Activated T-helper 2 cell treated with anti-CD3 and anti-CD28 coated beads, Interferon-gamma antibody, Interleukin-2, Interleukin-4, amounts not matched to agents 10 μg/mL and 5 μg/mL and 100 μg/mL, durations not matched to agents 14 hours and 24 hours and 36 hours (primary cell): ENCODE measurements at regions not wholly inside any gene's neighbourhood (a gene's known extent, or its start where the extent isn't known, plus 50 kb on each side); places are given as distances from the start of the nearest gene placed in this dataset.

ENCODE experiments used
- DNase-seq: peaks from one replicate; pipeline ENCODE4 v3.0.0; 2021; ENCODE audit warnings: low spot score
- H3K27ac Mint-ChIP-seq: one replicate; pipeline ENCODE4 v1.8.0; 2021; ENCODE audit warnings: mixed read lengths
- H3K27me3 Mint-ChIP-seq: one replicate; pipeline ENCODE4 v1.8.0; 2021; ENCODE audit warnings: low read depth, mixed read lengths
- H3K36me3 Mint-ChIP-seq: one replicate; pipeline ENCODE4 v1.8.0; 2021; ENCODE audit warnings: low read depth, mixed read lengths
- H3K4me1 Mint-ChIP-seq: one replicate; pipeline ENCODE4 v1.8.0; 2021; ENCODE audit warnings: low read depth, mixed read lengths
- H3K4me3 Mint-ChIP-seq: one replicate; pipeline ENCODE4 v1.8.0; 2021; ENCODE audit warnings: low read depth, mild to moderate bottlenecking, moderate library complexity, mixed read lengths
- H3K9me3 Mint-ChIP-seq: one replicate; pipeline ENCODE4 v1.8.0; 2021; ENCODE audit warnings: mixed read lengths
- intact Hi-C: fragments of 100-400 bp; cut with micrococcal nuclease; formaldehyde crosslinking; loops from one replicate; pipeline ENCODE4 v1.15.1; 2023

GRCh38 chr16:64392456-64392855, 729.4 kb downstream of the CDH11 start:
- Mint-ChIP-seq H3K27ac (no peak overlapping the region), H3K36me3 (no peaks in the 10 kb centered on the region), H3K4me3 (no peak overlapping the region), H3K4me1 (no peaks in the 10 kb centered on the region), H3K9me3 (peaks cover 29% of the 10 kb centered on the region), H3K27me3 (no peaks in the 10 kb centered on the region)
- DNase-seq: no peak
- intact Hi-C loops: no loop called here

- intact Hi-C loops: no loop called here
Observed at GRCh38 chr16:64391063-64391600, 730.7 kb downstream of the CDH11 start.

GRCh38 chr16:64390102-64390501, 731.8 kb downstream of the CDH11 start:
- Mint-ChIP-seq H3K4me3 (no peak overlapping the region), H3K36me3 (no peaks in the 10 kb centered on the region), H3K27ac (no peak overlapping the region), H3K27me3 (no peaks in the 10 kb centered on the region), H3K4me1 (no peaks in the 10 kb centered on the region), H3K9me3 (peaks cover 38% of the 10 kb centered on the region)
- intact Hi-C loops: no loop called here
- no peak for DNase-seq

More at GRCh38 chr16:64391063-64391600, 730.7 kb downstream of the CDH11 start:
- Mint-ChIP-seq H3K36me3 (no peaks in the 10 kb centered on the region), H3K4me3 (no peak overlapping the region), H3K9me3 (peaks cover 31% of the 10 kb centered on the region), H3K4me1 (no peaks in the 10 kb centered on the region), H3K27ac (no peak overlapping the region), H3K27me3 (no peaks in the 10 kb centered on the region)
- no peak for DNase-seq

GRCh38 chr16:64384636-64385035, 737.2 kb downstream of the CDH11 start:
- peaks cover 41% of the 10 kb centered on the region for H3K9me3 Mint-ChIP-seq
- DNase-seq: no peak
- no peaks in the 10 kb centered on the region for H3K4me1 Mint-ChIP-seq
- H3K36me3 Mint-ChIP-seq: no peaks in the 10 kb centered on the region
- H3K27me3 Mint-ChIP-seq: no peaks in the 10 kb centered on the region
- H3K27ac Mint-ChIP-seq: no peak overlapping the region
- H3K4me3 Mint-ChIP-seq: no peak overlapping the region
- intact Hi-C loops: no loop called here

GRCh38 chr16:64381979-64382378, 739.9 kb downstream of the CDH11 start:
- Mint-ChIP-seq H3K9me3 (peaks cover 44% of the 10 kb centered on the region), H3K4me1 (no peaks in the 10 kb centered on the region), H3K36me3 (no peaks in the 10 kb centered on the region), H3K27ac (no peak overlapping the region), H3K4me3 (no peak overlapping the region), H3K27me3 (no peaks in the 10 kb centered on the region)
- DNase-seq: no peak
- intact Hi-C loops: no loop called here

- intact Hi-C loops: no loop called here
- Mint-ChIP-seq H3K27me3 (no peaks in the 10 kb centered on the region), H3K4me3 (no peak overlapping the region)
Observed at GRCh38 chr16:64380751-64381150, 741.1 kb downstream of the CDH11 start.

GRCh38 chr16:64375391-64375980, 746.4 kb downstream of the CDH11 start:
- Mint-ChIP-seq H3K36me3 (no peaks in the 10 kb centered on the region), H3K9me3 (peaks cover 35% of the 10 kb centered on the region), H3K4me1 (no peaks in the 10 kb centered on the region), H3K4me3 (no peak overlapping the region), H3K27me3 (no peaks in the 10 kb centered on the region), H3K27ac (no peak overlapping the region)
- intact Hi-C loops: no loop called here
- no peak for DNase-seq

More at GRCh38 chr16:64380751-64381150, 741.1 kb downstream of the CDH11 start:
- no peak for DNase-seq
- H3K36me3 Mint-ChIP-seq: no peaks in the 10 kb centered on the region
- H3K4me1 Mint-ChIP-seq: no peaks in the 10 kb centered on the region
- H3K27ac Mint-ChIP-seq: no peak overlapping the region
- H3K9me3 Mint-ChIP-seq: peaks cover 35% of the 10 kb centered on the region

GRCh38 chr16:64370112-64370511, 751.8 kb downstream of the CDH11 start:
- intact Hi-C loops: no loop called here
- H3K27me3 Mint-ChIP-seq: no peaks in the 10 kb centered on the region
- no peaks in the 10 kb centered on the region for H3K36me3 Mint-ChIP-seq

GRCh38 chr16:64365448-64365931, 756.4 kb downstream of the CDH11 start:
- no peak for DNase-seq
- Mint-ChIP-seq H3K27ac (no peak overlapping the region), H3K36me3 (no peaks in the 10 kb centered on the region), H3K4me1 (no peaks in the 10 kb centered on the region), H3K27me3 (no peaks in the 10 kb centered on the region), H3K4me3 (no peak overlapping the region), H3K9me3 (peaks cover 31% of the 10 kb centered on the region)
- intact Hi-C loops: no loop called here

More at GRCh38 chr16:64370112-64370511, 751.8 kb downstream of the CDH11 start:
- Mint-ChIP-seq H3K9me3 (peaks cover 28% of the 10 kb centered on the region), H3K27ac (no peak overlapping the region), H3K4me1 (no peaks in the 10 kb centered on the region), H3K4me3 (no peak overlapping the region)
- DNase-seq: no peak

- H3K9me3 Mint-ChIP-seq: peaks cover 37% of the 10 kb centered on the region
- H3K4me1 Mint-ChIP-seq: no peaks in the 10 kb centered on the region
- H3K36me3 Mint-ChIP-seq: no peaks in the 10 kb centered on the region
- intact Hi-C loops: no loop called here
- DNase-seq: no peak
- H3K27ac Mint-ChIP-seq: no peak overlapping the region
- no peaks in the 10 kb centered on the region for H3K27me3 Mint-ChIP-seq
- H3K4me3 Mint-ChIP-seq: no peak overlapping the region
Observed at GRCh38 chr16:64364894-64365293, 757.0 kb downstream of the CDH11 start.

- intact Hi-C loops: no loop called here
- no peaks in the 10 kb centered on the region for H3K36me3 Mint-ChIP-seq
- no peak overlapping the region for H3K27ac Mint-ChIP-seq
- no peaks in the 10 kb centered on the region for H3K4me1 Mint-ChIP-seq
- peaks cover 38% of the 10 kb centered on the region for H3K9me3 Mint-ChIP-seq
- no peak overlapping the region for H3K4me3 Mint-ChIP-seq
- no peaks in the 10 kb centered on the region for H3K27me3 Mint-ChIP-seq
- no peak for DNase-seq
Observed at GRCh38 chr16:64364416-64364815, 757.4 kb downstream of the CDH11 start.

- Mint-ChIP-seq H3K36me3 (no peaks in the 10 kb centered on the region), H3K27ac (no peak overlapping the region), H3K27me3 (no peaks in the 10 kb centered on the region), H3K9me3 (peaks cover 40% of the 10 kb centered on the region), H3K4me1 (no peaks in the 10 kb centered on the region), H3K4me3 (no peak overlapping the region)
- DNase-seq: no peak
- intact Hi-C loops: no loop called here
Observed at GRCh38 chr16:64364016-64364415, 757.8 kb downstream of the CDH11 start.

GRCh38 chr16:64363039-64363438, 758.8 kb downstream of the CDH11 start:
- Mint-ChIP-seq H3K4me3 (no peak overlapping the region), H3K4me1 (no peaks in the 10 kb centered on the region), H3K27ac (no peak overlapping the region), H3K27me3 (no peaks in the 10 kb centered on the region), H3K36me3 (no peaks in the 10 kb centered on the region), H3K9me3 (peaks cover 50% of the 10 kb centered on the region)
- intact Hi-C loops: no loop called here
- DNase-seq: no peak
